Renal cortical epithelial cell (primary cell): ENCODE measurements at regions not wholly inside any gene's neighbourhood (a gene's known extent, or its start where the extent isn't known, plus 50 kb on each side); places are given as distances from the start of the nearest gene placed in this dataset.
"Not testable (repeated sequence)": the region's sequence is repeated elsewhere in the genome, so short reads cannot be mapped to it uniquely, and the experiment has no call there.

Experiments
- DNase-seq: peaks from one replicate; pipeline ENCODE4 v3.0.0-alpha.2; 2011; ENCODE audit warnings: low read depth

DNA sequence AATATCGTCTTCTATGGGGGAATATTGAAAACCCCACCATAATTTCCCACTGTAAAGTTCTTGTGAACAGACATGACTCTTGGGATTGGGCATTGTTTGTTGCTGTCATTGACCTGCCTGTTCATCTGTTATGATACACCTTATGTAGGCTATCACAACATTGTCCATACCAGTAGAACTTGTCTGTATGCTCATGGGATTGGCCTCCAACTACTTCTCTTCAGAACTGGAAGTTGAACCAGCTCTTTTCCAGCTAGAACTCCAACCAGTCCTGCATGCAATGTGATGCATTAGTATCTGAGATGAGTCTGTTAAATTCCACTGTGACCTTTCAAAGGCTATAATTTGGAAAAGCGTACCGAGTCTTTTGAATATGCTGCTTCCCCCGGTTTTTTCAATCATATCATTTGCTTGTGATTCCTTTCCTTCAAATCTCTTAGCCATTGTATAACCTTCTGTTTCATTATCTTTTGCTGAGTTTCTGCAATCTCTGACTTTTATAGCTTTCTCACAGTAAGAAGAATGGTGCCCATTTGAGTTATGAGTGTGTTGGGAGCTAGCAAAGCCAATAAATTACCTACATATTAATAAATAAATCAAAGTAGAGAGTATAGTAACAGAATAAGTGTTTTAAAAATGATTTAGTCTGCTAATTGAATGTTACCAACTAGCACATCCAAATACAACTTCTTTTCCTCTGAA lies 101.9 kb downstream of the PLK2 start:
- no peak for DNase-seq

- no peak for DNase-seq
These were observed 102.8 kb downstream of the PLK2 start for GRCh38 chr5:58357121-58357520.

DNA sequence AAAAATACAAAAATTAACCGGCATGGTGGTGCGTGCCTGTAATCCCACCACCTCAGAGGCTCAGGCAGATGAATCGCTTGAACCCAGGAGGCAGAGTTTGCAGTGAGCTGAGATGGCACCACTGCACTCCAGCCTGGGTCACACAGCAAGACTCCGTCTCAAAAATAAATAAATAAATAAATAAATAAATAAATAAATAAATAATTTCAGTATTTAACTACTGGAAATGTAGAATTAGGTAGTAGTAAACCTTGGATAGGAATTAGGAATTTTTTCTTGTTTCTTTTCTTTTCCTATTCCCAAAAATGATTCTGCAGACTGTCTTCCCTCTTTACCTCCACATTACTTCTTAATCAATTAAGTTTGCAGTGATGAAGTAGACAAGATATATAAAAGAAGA lies 103.2 kb downstream of the PLK2 start:
- DNase-seq, result no peak

GRCh38 chr5:58354827-58355226 lies 105.1 kb downstream of the PLK2 start:
- no peak for DNase-seq

GRCh38 chr5:58353992-58354391 lies 105.9 kb downstream of the PLK2 start:
- no peak for DNase-seq

DNA sequence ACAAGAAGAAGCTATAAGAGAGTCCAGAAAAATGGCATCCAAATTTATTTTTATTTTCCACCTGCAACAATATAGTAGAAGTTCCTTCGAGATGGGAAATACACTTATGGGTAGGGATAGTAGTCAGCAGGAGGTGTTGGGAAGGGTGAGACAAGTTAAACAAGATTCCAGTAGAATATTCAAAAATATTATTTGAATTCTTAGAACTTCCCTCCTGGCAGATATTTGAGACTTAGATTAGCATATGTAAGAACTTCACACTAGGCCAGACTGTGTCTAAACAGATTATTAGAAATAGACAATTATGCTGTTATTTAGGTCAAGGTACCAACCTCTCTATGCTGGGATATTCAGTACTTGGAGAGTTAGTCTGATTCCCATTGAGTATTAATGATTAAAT lies 108.7 kb downstream of the PLK2 start:
- no peak for DNase-seq

DNA sequence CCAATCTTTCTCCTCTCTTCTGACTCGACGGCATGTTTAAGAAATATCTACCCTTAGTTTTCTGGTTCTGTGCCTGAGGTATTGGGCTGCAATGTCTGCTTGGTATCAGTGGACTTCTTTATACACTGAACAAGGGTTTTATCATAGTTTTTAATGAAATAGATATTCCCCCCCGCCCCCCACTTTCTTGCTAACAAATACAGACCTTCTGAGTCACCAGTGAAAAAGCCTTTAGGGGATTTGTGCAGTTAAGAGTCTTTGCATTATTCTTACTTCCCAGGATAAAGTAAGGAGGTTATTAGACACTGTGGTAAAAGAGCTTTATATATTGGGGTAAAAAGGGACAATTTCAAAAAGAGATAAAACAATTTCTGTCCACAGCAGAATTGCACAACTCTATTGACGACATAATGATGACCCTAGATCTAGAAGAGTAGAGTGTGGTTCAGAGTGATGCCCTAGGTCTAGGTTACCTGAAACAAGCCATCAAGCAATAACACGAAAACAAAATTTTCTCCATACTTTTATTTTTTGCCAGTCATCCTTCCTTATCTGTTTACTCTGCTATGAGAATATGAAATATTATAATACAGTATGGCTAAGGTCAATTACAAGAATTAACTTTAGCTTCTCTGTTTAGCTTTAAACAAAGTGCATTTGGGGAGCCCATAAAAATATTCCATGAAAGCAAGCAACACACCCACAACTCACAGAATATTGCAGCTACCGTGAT lies 110.7 kb downstream of the PLK2 start:
- DNase-seq, result peak; percentile 16

GRCh38 chr5:58346041-58346440 lies 113.8 kb downstream of the PLK2 start:
- no peak for DNase-seq

DNA sequence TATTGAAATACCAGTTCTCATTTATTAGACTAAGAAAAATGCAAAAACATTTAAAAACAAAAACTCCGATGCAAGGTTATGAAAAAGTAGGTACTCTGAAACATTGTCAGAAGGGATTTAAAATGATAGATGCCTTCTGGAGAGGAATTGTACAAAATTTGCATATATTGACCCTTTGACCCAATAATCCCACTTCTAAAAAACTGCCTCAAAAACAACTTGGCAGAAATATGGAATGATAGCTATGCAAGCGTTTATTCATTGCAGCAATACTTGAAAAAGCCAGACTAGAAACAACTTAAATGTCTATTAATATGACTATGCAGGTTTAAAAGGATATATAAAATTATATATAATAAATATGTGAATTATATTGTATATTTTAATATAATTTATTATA lies 118.4 kb downstream of the PLK2 start:
- DNase-seq, result no peak

DNA sequence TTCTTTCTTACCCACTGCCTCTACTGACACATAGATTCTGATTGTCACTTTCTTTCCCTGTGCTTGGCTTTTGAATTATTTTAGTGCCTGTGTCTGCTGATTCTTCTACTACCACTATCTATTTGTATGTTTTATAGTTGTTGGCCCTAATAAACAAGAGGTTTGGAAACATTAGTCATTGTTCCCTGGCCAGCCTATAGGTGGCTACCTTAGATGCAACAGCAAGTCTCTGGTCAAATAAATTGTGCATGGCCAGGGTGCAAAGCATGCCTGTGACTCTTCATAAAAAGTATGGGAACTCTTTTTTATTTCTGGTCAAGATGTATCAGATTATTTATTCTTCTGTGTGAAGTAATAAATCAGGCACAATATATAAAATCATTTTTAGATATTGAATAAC lies 124.4 kb downstream of the PLK2 start:
- DNase-seq, result peak; percentile 15

DNA sequence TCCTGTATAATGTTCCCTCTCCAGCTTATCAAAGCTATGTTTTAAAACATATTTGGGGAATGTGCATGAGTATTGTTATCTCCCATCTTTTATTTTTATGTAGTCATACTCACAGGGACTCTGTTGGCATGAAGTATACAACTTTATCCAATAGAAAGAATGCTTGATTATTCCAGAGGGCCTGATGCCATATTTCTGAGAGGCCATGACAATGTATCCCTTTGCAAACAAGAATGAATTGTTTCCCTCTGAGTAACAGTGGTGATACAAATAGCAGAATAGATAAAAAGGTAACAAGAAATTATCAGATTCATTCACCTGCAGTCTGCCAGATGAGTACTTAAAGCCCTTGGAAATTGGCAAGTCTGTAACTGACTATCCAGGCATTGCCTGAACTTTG lies 125.9 kb downstream of the PLK2 start:
- no peak for DNase-seq

- peak; percentile 39 for DNase-seq
These were observed 129.1 kb downstream of the PLK2 start for GRCh38 chr5:58330781-58331180.

DNA sequence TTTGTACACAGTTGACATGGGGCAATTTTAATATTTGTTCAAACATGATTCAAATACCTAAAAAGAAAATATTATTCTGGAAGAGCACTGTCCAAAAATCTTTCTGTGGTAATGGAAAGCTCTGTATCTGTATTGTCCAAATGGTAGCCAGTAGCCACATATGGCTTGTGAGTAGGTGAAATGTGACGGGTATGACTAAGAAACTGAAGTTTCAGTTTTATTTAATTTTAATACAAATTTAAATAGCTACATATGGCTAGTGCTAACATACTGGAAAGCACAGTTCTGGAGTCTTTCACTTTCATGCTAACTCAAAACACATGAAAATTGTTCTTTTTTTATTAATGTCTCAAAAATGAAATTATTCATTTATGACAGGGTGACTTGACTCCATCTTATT lies 132.6 kb downstream of the PLK2 start:
- DNase-seq, result no peak

DNA sequence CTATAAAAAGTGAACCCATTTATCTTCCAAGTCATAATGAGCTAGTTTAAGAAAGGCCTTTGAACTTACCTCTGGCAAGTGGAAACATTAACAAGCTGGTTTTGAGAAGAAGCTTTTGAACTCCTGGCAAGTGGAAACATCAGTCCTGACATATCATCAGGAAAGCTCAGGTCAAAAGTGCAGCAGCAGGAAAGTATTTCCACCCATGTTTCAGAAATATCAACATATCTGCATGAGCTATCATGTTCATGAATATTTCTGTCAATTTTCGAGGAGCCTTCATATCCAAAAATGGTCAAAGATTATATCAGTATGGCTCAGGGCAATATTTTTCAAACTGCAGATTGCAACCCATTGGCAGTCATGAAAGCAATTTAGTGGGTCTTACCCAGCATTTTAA lies 133.9 kb downstream of the PLK2 start:
- no peak for DNase-seq

- DNase-seq, result peak; percentile 63
These were observed 137.4 kb downstream of the PLK2 start for GRCh38 chr5:58322453-58322852.

- DNase-seq, result no peak
These were observed 141.4 kb downstream of the PLK2 start for GRCh38 chr5:58318468-58318867.

DNA sequence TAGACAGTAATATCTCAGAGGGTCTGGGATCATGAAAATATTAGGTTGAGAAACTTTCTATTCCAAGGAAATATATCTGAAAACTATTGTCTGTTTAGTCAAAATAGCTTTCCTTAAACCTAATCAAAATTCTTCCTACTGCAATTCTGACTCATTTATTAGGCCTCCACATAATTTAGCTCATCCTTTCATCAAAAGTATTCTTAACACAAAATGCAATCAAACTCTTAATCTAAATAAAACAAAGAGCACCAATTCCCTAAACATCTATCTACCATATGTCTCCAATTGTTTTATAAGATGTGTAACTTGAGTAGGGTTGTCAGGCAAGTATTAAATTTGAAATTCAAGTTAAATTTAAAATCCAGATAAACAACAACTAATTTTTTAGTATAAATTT lies 142.1 kb downstream of the PLK2 start:
- no peak for DNase-seq

DNA sequence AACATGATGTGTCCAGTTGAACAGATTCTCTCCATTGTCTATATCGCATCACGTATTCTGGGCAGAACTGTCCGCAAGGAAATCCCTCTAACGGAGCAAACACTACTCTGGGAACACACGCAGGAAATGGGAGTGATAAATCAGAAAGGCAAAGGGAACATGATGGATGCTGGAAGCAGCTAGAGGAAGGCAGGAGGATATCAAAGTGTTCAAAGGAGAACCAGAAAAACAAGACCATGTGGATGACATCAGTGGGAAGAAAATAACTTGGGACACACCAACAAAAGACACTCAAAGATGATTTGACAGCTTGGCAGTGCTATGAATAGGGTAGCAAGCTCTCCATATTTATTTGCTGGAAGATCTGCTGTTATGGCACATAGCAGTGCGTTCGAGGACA lies 142.9 kb downstream of the PLK2 start:
- DNase-seq, result no peak

GRCh38 chr5:58315794-58316193 lies 144.1 kb downstream of the PLK2 start:
- DNase-seq, result no peak

- DNase-seq, result peak; percentile 13
These were observed 145.3 kb downstream of the PLK2 start for GRCh38 chr5:58314356-58315210.

- DNase-seq, result no peak
These were observed 147.6 kb downstream of the PLK2 start for GRCh38 chr5:58312299-58312698.

- no peak for DNase-seq
These were observed 148.4 kb downstream of the PLK2 start for GRCh38 chr5:58311526-58311925.

DNA sequence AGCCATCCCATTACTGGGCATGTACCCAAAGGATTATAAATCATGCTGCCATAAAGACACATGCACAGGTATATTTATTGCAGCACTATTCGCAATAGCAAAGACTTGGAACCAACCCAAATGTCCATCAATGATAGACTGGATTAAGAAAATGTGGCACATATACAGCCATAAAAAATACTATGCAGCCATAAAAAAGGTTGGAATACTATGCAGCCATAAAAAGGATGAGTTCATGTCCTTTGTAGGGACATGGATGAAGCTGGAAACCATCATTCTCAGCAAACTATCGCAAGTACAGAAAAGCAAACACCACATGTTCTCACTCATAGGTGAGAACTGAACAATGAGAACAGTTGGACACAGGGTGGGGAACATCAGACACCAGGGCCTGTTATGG lies 151.5 kb downstream of the PLK2 start:
- DNase-seq, result not testable (repeated sequence)
